ENCODE measurements at regions not wholly inside any gene's neighbourhood (a gene's known extent, or its start where the extent isn't known, plus 50 kb on each side); places are given as distances from the start of the nearest gene placed in this dataset.

DNA sequence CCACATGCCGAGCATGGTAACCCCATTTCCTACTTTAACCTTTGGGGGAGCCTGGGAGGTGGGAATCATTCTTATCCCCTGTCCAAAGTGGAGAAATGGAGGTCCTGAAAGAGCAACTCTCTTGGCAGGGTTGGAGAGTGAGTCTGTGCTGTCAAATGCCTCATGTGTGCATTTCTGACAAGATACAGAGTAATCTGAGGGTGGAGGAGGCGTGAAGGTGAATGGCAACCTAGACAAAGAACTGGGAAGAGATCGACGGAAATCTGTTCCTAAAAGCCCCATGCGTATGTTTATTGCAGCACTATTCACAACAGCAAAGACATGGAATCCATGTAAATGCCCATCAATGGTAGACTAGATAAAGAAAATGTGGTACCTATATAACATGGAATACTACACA, 63.8 kb upstream of the USP29 start:
- Histone ChIP-seq H3K9me3 (replicated peaks; ENCODE audit: control insufficient read depth, insufficient read depth, low read depth, low read length) (no peaks in the 10 kb centered on the region; the same call in 1 of the 2 replicates), H3K79me2 (ENCODE audit: control insufficient read depth, insufficient read depth, low read length) (no peaks in the 10 kb centered on the region), H3K27ac (ENCODE audit: extremely low read depth, low read depth, low read length) (no peak overlapping the region), H3K9me1 (ENCODE audit: control insufficient read depth, insufficient read depth, low read length) (no peaks in the 10 kb centered on the region), H3K4me1 (replicated peaks in 1 of 2; ENCODE audit: control insufficient read depth in 2 of 2, insufficient read depth in 2 of 2, low read length in 2 of 2) (no peaks in the 10 kb centered on the region), H3K9ac (ENCODE audit: insufficient read depth in 1 of 2, low read depth in 2 of 2, low read length in 2 of 2) (no peak overlapping the region), H3K36me3 (ENCODE audit: control insufficient read depth, insufficient read depth, low read length) (no peaks in the 10 kb centered on the region), H3K27me3 (ENCODE audit: control insufficient read depth in 2 of 2, insufficient read depth in 2 of 2, low read length in 2 of 2) (no peaks in the 10 kb centered on the region), H4K20me1 (replicated peaks; ENCODE audit: control insufficient read depth, insufficient read depth, low read length) (no peaks in the 10 kb centered on the region), H3K4me3 (no peak overlapping the region), H2AFZ (ENCODE audit: low read depth, low read length) (no peak overlapping the region), H3K4me2 (ENCODE audit: insufficient read depth, low read length) (no peak overlapping the region)
- ATAC-seq (no peak), DNase-seq (ENCODE audit: extremely low read depth in 1 of 4, low spot score in 3 of 4) (no peak), FAIRE-seq (no peak)
- in situ Hi-C loops (cut with MboI) (no loop called here), intact Hi-C loops (cut with micrococcal nuclease) (no loop called here)
- WGBS (ENCODE audit: insufficient coverage, low coverage, missing lambda C conversion rate) = 0% methylated on average over 5 of the region's 5 CpGs
- TF ChIP-seq CXXC5 (CRISPR knock-in tag; IDR thresholded peaks at IDR 0.05) (no peak), NFIX (CRISPR knock-in tag; IDR thresholded peaks at IDR 0.05; ENCODE audit: low read depth) (no peak), MTF1 (CRISPR knock-in tag; IDR thresholded peaks at IDR 0.05; ENCODE audit: borderline replicate concordance) (no peak), BMI1 (IDR thresholded peaks at IDR 0.05; ENCODE audit: low read length) (no peak), RBM15 (IDR thresholded peaks at IDR 0.05; ENCODE audit: insufficient read depth, low read length) (no peak), ILK (tag; IDR thresholded peaks at IDR 0.05; ENCODE audit: borderline replicate concordance, low read depth) (no peak)
- no TSS peak for BruUV-seq (replicated peaks)
- ChIA-PET POLR2A (no interaction called here), CTCF (ENCODE audit: low intra/inter-chr PET ratio) (no interaction called here)

DNA sequence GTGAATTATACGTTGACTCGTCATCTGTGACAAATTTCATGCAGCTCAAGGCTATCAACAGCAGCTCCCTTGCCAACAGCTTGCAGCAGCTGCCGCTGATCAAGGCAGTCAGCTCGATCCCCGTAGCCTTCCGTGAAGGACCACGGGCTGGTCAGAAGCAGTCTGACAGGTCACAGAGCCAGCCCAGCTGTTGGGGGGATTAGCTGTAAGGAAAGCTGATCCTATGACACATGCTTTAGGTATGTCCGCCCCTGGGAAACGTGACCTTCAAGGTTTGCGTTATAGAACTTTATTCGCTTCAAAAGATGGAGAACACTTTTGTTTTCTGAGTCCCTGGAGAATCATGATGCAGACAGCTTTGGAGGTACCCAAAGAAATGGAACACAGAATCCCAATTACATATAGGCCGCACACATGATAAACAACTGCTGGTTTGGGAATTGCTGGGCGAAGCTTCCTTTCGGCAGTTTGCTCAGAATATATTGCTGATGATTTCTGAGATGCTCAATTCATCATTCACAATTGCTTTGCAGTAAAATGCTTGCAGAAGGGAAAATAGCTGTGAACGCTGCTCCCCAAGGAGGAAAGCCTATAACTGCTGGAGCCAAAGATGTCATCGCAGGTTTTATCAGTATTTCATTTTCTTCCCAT, 62.6 kb upstream of the USP29 start:
- WGBS (ENCODE audit: insufficient coverage, low coverage, missing lambda C conversion rate) = 2% methylated on average over 16 of the region's 16 CpGs
- no peaks in the 10 kb centered on the region for H3K4me1 ChIP-seq (replicated peaks in 1 of 2; ENCODE audit: control insufficient read depth in 2 of 2, insufficient read depth in 2 of 2, low read length in 2 of 2)
- BruUV-seq (replicated peaks) = no TSS peak
- H3K4me2 ChIP-seq (ENCODE audit: insufficient read depth, low read length) = no peak overlapping the region
- no peak overlapping the region for H3K9ac ChIP-seq (ENCODE audit: insufficient read depth in 1 of 2, low read depth in 2 of 2, low read length in 2 of 2)
- H3K27ac ChIP-seq (ENCODE audit: extremely low read depth, low read depth, low read length) = no peak overlapping the region
- H4K20me1 ChIP-seq (replicated peaks; ENCODE audit: control insufficient read depth, insufficient read depth, low read length) = no peaks in the 10 kb centered on the region
- no peak overlapping the region for H2AFZ ChIP-seq (ENCODE audit: low read depth, low read length)
- intact Hi-C loops (cut with micrococcal nuclease) = no loop called here
- no peak overlapping the region for H3K4me3 ChIP-seq
- in situ Hi-C loops (cut with MboI) = no loop called here
- no peaks in the 10 kb centered on the region for H3K79me2 ChIP-seq (ENCODE audit: control insufficient read depth, insufficient read depth, low read length)
- ATAC-seq = no peak
- H3K27me3 ChIP-seq (ENCODE audit: control insufficient read depth in 2 of 2, insufficient read depth in 2 of 2, low read length in 2 of 2) = no peaks in the 10 kb centered on the region
- DNase-seq (ENCODE audit: extremely low read depth in 1 of 4, low spot score in 3 of 4) = no peak
- CTCF ChIA-PET (ENCODE audit: low intra/inter-chr PET ratio) = no interaction called here
- no peaks in the 10 kb centered on the region for H3K36me3 ChIP-seq (ENCODE audit: control insufficient read depth, insufficient read depth, low read length)
- no peaks in the 10 kb centered on the region for H3K9me3 ChIP-seq (replicated peaks; ENCODE audit: control insufficient read depth, insufficient read depth, low read depth, low read length)
- no peaks in the 10 kb centered on the region for H3K9me1 ChIP-seq (ENCODE audit: control insufficient read depth, insufficient read depth, low read length)
- FAIRE-seq = no peak
- POLR2A ChIA-PET = no interaction called here
- TF ChIP-seq, protein P1, sequence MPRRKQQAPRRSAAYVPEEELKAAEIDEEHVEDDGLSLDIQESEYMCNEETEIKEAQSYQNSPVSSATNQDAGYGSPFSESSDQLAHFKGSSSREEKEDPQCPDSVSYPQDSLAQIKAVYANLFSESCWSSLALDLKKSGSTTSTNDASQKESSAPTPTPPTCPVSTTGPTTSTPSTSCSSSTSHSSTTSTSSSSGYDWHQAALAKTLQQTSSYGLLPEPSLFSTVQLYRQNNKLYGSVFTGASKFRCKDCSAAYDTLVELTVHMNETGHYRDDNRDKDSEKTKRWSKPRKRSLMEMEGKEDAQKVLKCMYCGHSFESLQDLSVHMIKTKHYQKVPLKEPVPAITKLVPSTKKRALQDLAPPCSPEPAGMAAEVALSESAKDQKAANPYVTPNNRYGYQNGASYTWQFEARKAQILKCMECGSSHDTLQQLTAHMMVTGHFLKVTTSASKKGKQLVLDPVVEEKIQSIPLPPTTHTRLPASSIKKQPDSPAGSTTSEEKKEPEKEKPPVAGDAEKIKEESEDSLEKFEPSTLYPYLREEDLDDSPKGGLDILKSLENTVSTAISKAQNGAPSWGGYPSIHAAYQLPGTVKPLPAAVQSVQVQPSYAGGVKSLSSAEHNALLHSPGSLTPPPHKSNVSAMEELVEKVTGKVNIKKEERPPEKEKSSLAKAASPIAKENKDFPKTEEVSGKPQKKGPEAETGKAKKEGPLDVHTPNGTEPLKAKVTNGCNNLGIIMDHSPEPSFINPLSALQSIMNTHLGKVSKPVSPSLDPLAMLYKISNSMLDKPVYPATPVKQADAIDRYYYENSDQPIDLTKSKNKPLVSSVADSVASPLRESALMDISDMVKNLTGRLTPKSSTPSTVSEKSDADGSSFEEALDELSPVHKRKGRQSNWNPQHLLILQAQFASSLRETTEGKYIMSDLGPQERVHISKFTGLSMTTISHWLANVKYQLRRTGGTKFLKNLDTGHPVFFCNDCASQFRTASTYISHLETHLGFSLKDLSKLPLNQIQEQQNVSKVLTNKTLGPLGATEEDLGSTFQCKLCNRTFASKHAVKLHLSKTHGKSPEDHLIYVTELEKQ (CRISPR knock-in tag; IDR thresholded peaks at IDR 0.05) = no peak
- TF ChIP-seq, protein P2, sequence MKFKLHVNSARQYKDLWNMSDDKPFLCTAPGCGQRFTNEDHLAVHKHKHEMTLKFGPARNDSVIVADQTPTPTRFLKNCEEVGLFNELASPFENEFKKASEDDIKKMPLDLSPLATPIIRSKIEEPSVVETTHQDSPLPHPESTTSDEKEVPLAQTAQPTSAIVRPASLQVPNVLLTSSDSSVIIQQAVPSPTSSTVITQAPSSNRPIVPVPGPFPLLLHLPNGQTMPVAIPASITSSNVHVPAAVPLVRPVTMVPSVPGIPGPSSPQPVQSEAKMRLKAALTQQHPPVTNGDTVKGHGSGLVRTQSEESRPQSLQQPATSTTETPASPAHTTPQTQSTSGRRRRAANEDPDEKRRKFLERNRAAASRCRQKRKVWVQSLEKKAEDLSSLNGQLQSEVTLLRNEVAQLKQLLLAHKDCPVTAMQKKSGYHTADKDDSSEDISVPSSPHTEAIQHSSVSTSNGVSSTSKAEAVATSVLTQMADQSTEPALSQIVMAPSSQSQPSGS (CRISPR knock-in tag; IDR thresholded peaks at IDR 0.05) = no peak
- TF ChIP-seq SIX5 (IDR thresholded peaks at IDR 0.05; ENCODE audit: borderline replicate concordance in 1 of 2, insufficient read depth in 1 of 2, low read depth in 1 of 2, low read length in 2 of 2) = no peak

Measured in K562 (cell line).